Astrocyte of the cerebellum (primary cell): ENCODE measurements at regions not wholly inside any gene's neighbourhood (a gene's known extent, or its start where the extent isn't known, plus 50 kb on each side); places are given as distances from the start of the nearest gene placed in this dataset.

Experiments
- DNase-seq: peaks from one replicate; pipeline ENCODE4 v3.0.0-alpha.2; 2011; ENCODE audit warnings: low read depth
- H3K4me3 ChIP-seq: 2 replicates; pipeline ENCODE4 v1.5.1; 2011; ENCODE audit warnings: mild to moderate bottlenecking, low read depth, low read length, moderate library complexity
- CTCF ChIP-seq: IDR thresholded peaks from 2 replicates; pipeline ENCODE4 v1.5.1; 2012; ENCODE audit warnings: low read length, low read depth, moderate library complexity, mild to moderate bottlenecking; ENCODE audit errors: missing control alignments
- in situ Hi-C: cut with HindIII; loops from 2 replicates; pipeline ENCODE4 v1.10.0; 2017; ENCODE audit warnings: low sequenced_read_pairs

DNA sequence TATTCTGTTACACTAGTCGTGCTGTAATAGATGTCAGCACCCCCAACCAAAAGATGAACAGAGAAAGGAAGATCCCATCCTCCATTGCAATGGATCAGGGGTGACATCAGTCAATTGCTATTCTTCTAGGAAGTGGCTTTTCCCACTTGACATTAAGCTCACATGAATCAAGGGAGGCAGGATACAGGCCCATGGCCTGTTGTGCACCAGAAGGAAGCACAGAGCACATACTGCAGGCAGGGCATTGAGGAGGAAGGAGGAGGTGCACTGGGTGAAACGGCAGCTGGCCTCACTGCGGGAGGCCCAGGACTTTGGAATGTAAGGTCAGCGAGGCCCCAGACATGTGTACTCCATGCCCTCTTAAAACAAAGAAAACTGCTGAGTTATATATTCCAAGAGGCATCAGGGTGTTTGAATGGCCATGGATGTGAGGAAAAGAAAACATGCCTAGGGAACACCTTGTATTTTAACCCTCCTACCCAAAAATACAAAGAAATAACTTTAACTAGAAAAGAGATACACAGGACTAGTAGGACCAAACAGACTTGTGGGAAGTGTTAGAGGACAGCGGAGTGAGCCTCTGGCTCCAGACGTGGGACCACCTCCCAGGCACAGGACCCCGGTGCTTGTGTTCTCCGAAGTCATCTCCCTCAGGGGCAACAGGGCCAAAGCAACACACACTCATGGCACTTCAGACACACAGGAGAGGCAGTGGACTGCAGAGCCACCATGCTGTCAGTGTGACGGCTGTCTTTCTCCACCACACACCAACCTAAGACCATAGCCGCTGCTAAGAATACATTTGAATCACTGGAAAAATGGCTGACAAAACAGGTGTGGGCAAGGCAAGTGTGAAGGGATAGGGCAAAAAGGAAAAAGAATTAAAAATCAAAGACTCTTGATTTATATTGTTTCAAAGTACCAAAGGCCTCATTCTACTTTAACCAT is 51.4 kb upstream of the RIOK3 start:
- DNase-seq = no peak
- in situ Hi-C loops = no loop called here
- TF ChIP-seq CTCF = no peak
- H3K4me3 ChIP-seq = no peak overlapping the region
